Gastrocnemius medialis (tissue), 4 donors: ENCODE measurements at regions not wholly inside any gene's neighbourhood (a gene's known extent, or its start where the extent isn't known, plus 50 kb on each side); places are given as distances from the start of the nearest gene placed in this dataset.

Source experiments
- ATAC-seq, 2 donors: fragments of 150-250 bp; one replicate each; pipeline ENCODE4 v1.9.1; 2016
- DNase-seq, 2 donors: peaks; one replicate each; pipeline ENCODE4 v3.0.0-alpha.2; 2019
- H3K27ac ChIP-seq, 4 donors: fragments of 200-600 bp; sonication (generic); 1 replicate in 1 of 4; 2 replicates in 3 of 4; pipeline ENCODE4 v1.5.1; 2016 to 2018; ENCODE audit warnings: mild to moderate bottlenecking in 2 of 4, moderate library complexity in 1 of 4
- H3K27me3 ChIP-seq, 3 donors: fragments of 200-600 bp; sonication (generic) in 2 of 3; 1 replicate in 1 of 3; 2 replicates in 2 of 3; pipeline versions ENCODE4 v1.5.1 to v1.6.0; 2016 to 2019; ENCODE audit warnings: mild to moderate bottlenecking in 1 of 3, moderate library complexity in 1 of 3
- H3K36me3 ChIP-seq, 2 donors: fragments of 200-600 bp; sonication (generic) in 1 of 2; one replicate each; pipeline ENCODE4 v1.5.1; 2017 to 2018
- H3K4me1 ChIP-seq, 2 donors: fragments of 200-600 bp; sonication (generic) in 1 of 2; one replicate each; pipeline ENCODE4 v1.5.1; 2016 to 2017; ENCODE audit warnings: mild to moderate bottlenecking in 2 of 2
- H3K4me3 ChIP-seq, 4 donors: fragments of 200-600 bp; sonication (generic) in 3 of 4; 1 replicate in 1 of 4; 2 replicates in 3 of 4; pipeline ENCODE4 v1.5.1; 2016 to 2019; ENCODE audit warnings: mild to moderate bottlenecking in 2 of 4
- H3K9me3 ChIP-seq, 3 donors: fragments of 200-600 bp; sonication (generic) in 2 of 3; 1 replicate in 1 of 3; 2 replicates in 2 of 3; pipeline ENCODE4 v1.5.1; 2016 to 2019
- POLR2A ChIP-seq, 2 donors: fragments of 450-650 bp; IDR thresholded peaks; one replicate each; pipeline ENCODE4 v1.6.1; 2017; ENCODE audit warnings: antibody characterized with exemption in 2 of 2, mild to moderate bottlenecking in 2 of 2, moderate library complexity in 2 of 2
- in situ Hi-C, 4 donors: fragments of 200-750 bp; cut with MboI; loops; one replicate each; pipeline versions ENCODE4 v1.15.0 to v1.8.0; 2017; ENCODE audit warnings: low sequenced_read_pairs in 4 of 4
- intact Hi-C: fragments of 100-400 bp; cut with DNase I; formaldehyde crosslinking; loops from one replicate; pipeline ENCODE4 v1.15.1; 2023; ENCODE audit warnings: low total_unique reads
- TF ChIP-seq, protein P1 (sequence below), 5 experiments: fragments of 450-650 bp in 3 of 5; fragments of 200-600 bp in 2 of 5; sonication (generic) in 2 of 5; IDR thresholded peaks in 4 of 5; conservative IDR thresholded peaks in 1 of 5; 1 replicate in 4 of 5; 2 replicates in 1 of 5; pipeline ENCODE4 v1.5.1; 2016 to 2019; ENCODE audit warnings: antibody characterized with exemption in 5 of 5, mild to moderate bottlenecking in 3 of 5, moderate library complexity in 3 of 5

DNA sequence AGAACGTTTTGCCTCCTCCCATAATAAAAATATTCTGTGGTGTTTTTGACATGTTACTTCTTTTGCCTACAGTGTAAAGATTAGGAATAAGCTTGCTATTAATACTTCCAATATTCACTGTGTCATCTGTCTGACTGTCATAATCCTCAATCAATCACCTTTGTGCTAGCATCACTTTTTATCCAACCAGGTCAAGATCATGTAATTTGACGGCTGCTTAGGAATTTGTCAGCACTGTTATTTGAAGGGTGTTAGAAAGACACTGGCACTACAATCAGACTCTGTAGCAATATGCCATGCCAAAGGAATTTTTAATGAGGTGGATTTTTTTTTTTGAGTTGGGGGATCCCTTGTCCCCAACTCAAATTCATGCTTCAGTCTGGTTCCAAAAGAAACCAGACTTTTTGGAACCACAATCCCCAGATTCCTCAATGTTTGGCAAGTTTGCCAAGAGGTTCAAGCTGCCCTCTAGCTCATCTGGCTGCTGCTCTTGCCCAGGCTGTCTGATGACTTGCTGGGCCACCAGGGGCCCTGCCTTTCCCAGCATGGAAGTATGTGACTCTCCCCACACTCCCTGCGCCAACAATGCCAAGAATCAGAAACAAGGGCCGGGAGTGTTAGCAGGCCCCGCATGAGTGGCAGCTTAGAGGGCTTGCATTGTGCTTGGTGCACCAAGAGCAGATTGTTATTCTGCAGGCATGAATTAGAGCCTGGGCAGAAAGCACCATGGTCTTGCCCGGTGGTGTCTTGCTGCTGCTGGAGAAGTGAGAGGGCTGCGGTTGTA is 58.6 kb upstream of the TSC22D2 start:
- H3K4me3 ChIP-seq, result no peak overlapping the region
- no peaks in the 10 kb centered on the region for H3K36me3 ChIP-seq
- DNase-seq, result peak in 1 of 2 donors; percentile 28
- in situ Hi-C loops, result no loop called here
- H3K9me3 ChIP-seq, result no peaks in the 10 kb centered on the region
- peak in 1 of 2 donors; percentile 50 for ATAC-seq
- no peak for TF ChIP-seq POLR2A (IDR thresholded peaks at IDR 0.05)
- TF ChIP-seq, protein P1, sequence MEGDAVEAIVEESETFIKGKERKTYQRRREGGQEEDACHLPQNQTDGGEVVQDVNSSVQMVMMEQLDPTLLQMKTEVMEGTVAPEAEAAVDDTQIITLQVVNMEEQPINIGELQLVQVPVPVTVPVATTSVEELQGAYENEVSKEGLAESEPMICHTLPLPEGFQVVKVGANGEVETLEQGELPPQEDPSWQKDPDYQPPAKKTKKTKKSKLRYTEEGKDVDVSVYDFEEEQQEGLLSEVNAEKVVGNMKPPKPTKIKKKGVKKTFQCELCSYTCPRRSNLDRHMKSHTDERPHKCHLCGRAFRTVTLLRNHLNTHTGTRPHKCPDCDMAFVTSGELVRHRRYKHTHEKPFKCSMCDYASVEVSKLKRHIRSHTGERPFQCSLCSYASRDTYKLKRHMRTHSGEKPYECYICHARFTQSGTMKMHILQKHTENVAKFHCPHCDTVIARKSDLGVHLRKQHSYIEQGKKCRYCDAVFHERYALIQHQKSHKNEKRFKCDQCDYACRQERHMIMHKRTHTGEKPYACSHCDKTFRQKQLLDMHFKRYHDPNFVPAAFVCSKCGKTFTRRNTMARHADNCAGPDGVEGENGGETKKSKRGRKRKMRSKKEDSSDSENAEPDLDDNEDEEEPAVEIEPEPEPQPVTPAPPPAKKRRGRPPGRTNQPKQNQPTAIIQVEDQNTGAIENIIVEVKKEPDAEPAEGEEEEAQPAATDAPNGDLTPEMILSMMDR (IDR thresholded peaks at IDR 0.05 in 4 of 5, conservative IDR thresholded peaks at IDR 0.05 in 1 of 5), result peak in 1 of 5 experiments; percentile 21
- H3K27me3 ChIP-seq, result peaks cover 0 to 4% (median 0%) of the 10 kb centered on the region in 3 donors
- peak overlapping the region in 3 of 4 donors; percentile 42 to 70 (median 44) for H3K27ac ChIP-seq
- peaks cover 15 to 22% of the 10 kb centered on the region in 2 donors for H3K4me1 ChIP-seq
- intact Hi-C loops, result loop anchor here (5.0 to 10.0 kb wide), 5 partner anchors 58 to 148 kb away; partner anchors contain the start of gene TSC22D2

DNA sequence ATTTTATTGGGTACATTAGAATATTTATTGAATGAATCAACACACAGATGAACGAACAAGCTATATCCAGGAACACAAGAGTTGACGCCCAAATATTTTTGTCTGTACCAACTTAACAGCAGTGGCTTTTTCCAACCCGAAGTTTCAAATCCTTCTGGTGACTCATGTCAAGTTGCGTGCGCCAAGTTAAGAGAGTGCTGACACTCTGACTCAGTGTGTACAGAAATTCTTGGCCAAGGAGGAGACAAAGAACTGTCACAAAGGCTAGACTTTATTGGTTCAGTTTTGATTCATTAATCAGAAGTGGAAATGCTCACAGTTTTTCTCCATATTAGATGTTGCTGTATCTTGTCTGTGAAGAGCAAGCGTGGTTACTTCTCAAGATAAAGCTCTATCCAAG is 59.6 kb upstream of the TSC22D2 start:
- intact Hi-C loops (loop anchor here (5.0 to 10.0 kb wide), 5 partner anchors 59 to 149 kb away; partner anchors contain the start of gene TSC22D2), in situ Hi-C loops (no loop called here)
- no peaks in the 10 kb centered on the region for H3K36me3 ChIP-seq
- peaks cover 0 to 4% (median 0%) of the 10 kb centered on the region in 3 donors for H3K27me3 ChIP-seq
- ATAC-seq (peak; percentile 99 to 100), DNase-seq (no peak)
- TF ChIP-seq POLR2A (IDR thresholded peaks at IDR 0.05), result no peak
- TF ChIP-seq, protein P1 (IDR thresholded peaks at IDR 0.05 in 4 of 5, conservative IDR thresholded peaks at IDR 0.05 in 1 of 5), result no peak
- H3K4me3 ChIP-seq, result no peak overlapping the region
- H3K4me1 ChIP-seq, result peaks cover 15 to 22% of the 10 kb centered on the region in 2 donors
- H3K27ac ChIP-seq, result peak overlapping the region in 3 of 4 donors; percentile 20 to 70 (median 44)
- no peaks in the 10 kb centered on the region for H3K9me3 ChIP-seq

DNA sequence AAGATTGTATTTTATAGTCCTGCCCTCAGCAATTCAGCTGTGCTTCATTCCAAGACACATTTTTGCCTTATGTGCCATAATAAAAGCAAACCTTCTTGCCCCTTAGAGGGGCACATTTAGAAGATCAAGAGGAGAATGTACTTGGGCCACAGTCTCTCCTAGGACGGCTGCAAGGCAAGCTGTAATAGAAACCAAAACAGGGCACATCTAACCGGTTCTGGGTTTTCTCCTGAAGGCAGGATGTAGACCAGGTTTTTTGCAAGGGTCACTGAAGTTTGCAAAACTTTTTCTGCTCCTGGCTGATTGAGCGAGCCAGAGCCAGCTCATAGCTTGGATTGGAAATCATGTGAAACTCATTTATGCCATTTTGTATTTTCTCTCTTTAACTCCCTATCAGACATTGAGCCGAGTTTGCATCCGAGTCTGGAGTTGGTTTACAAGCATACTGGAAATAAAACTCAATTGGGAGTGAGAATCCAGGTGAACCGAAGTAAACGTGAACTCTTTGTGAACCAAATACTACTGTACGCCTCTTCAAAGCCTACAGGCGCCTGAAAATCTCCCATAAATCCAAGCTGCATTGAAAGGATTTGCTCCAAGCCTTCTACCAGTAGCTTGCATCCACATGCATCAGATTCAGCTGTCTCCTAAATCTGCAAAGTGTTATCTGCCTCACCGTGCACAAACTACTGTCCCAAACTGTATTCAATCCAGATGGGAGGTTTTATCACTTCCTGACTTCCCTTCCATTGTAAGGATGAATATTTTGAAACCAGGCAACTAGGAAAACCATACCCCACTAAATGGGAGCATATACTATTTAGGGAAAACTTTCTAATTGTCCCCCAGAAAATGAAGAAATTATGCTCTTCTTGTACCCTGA is 60.9 kb upstream of the TSC22D2 start:
- Histone ChIP-seq H3K27ac (no peak overlapping the region), H3K9me3 (no peaks in the 10 kb centered on the region), H3K4me3 (no peak overlapping the region), H3K36me3 (no peaks in the 10 kb centered on the region), H3K27me3 (peaks cover 0 to 4% (median 0%) of the 10 kb centered on the region in 3 donors), H3K4me1 (peaks cover 15 to 22% of the 10 kb centered on the region in 2 donors)
- TF ChIP-seq, protein P1 (IDR thresholded peaks at IDR 0.05 in 4 of 5, conservative IDR thresholded peaks at IDR 0.05 in 1 of 5), result no peak
- TF ChIP-seq POLR2A (IDR thresholded peaks at IDR 0.05), result no peak
- no peak for DNase-seq
- intact Hi-C loops (loop anchor here (5.0 to 10.0 kb wide), 5 partner anchors 60 to 150 kb away; partner anchors contain the start of gene TSC22D2), in situ Hi-C loops (no loop called here)
- ATAC-seq, result no peak

DNA sequence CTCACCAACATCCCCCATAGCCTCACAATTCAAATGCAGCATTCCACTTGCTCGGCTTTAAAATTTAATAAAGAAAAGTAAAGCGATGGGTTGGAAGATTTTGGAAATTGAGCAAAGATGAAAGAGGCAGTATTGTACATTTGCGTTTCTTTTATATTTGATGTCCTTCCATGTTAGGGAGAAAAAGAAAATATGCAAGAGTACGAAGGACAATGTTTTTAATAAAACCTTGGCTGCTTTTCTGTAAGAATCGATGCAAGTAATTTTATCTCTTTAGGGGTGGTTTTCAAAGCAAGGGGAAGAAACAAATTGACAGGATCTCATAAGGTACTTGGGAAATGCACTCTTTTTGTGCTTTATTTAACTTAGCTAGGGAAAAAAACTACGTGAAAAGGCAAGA is 61.8 kb upstream of the TSC22D2 start:
- H3K9me3 ChIP-seq, result no peaks in the 10 kb centered on the region
- DNase-seq, result no peak
- H3K36me3 ChIP-seq, result no peaks in the 10 kb centered on the region
- H3K27ac ChIP-seq, result no peak overlapping the region
- no peak overlapping the region for H3K4me3 ChIP-seq
- intact Hi-C loops (loop anchor here (5.0 to 10.0 kb wide), 5 partner anchors 61 to 151 kb away; partner anchors contain the start of gene TSC22D2), in situ Hi-C loops (no loop called here)
- peaks cover 15 to 22% of the 10 kb centered on the region in 2 donors for H3K4me1 ChIP-seq
- H3K27me3 ChIP-seq, result peaks cover 0 to 4% (median 0%) of the 10 kb centered on the region in 3 donors
- ATAC-seq, result no peak
- TF ChIP-seq, protein P1 (IDR thresholded peaks at IDR 0.05 in 4 of 5, conservative IDR thresholded peaks at IDR 0.05 in 1 of 5), result no peak
- no peak for TF ChIP-seq POLR2A (IDR thresholded peaks at IDR 0.05)
